HEK293T (cell line): ENCODE measurements at regions not wholly inside any gene's neighbourhood (a gene's known extent, or its start where the extent isn't known, plus 50 kb on each side); places are given as distances from the start of the nearest gene placed in this dataset.
A peak's percentile ranks its signal among the peaks of the same experiment; 100 is the strongest.

Source experiments
- CTCF ChIA-PET: fragments of 350-600 bp; formaldehyde crosslinking; extraction: SDS; loops from one replicate; lab custom pipeline; 2021; ENCODE audit warnings: antibody characterized with exemption, inconsistent platforms; lab: Yijun Ruan, JAX
- POLR2A ChIA-PET: fragments of 350-600 bp; formaldehyde crosslinking; extraction: SDS; loops from one replicate; lab custom pipeline; 2020; ENCODE audit warnings: antibody characterized with exemption, inconsistent platforms; lab: Yijun Ruan, JAX
- DNase-seq: peaks from one replicate; pipeline ENCODE4 v3.0.0; 2012; ENCODE audit warnings: mixed read lengths; ENCODE audit errors: extremely low spot score
- ARNT ChIP-seq: fragments of 450-650 bp; IDR thresholded peaks from 2 replicates; pipeline ENCODE4 v1.6.1; 2017; ENCODE audit warnings: mild to moderate bottlenecking
- BHLHE40 ChIP-seq: fragments of 450-650 bp; IDR thresholded peaks from 2 replicates; pipeline ENCODE4 v1.6.1; 2016; ENCODE audit warnings: mild to moderate bottlenecking, moderate library complexity, borderline replicate concordance
- CTBP1 ChIP-seq: fragments of 450-650 bp; IDR thresholded peaks from 2 replicates; pipeline ENCODE4 v1.6.1; 2016; ENCODE audit warnings: borderline replicate concordance
- ELF4 ChIP-seq: fragments of 450-650 bp; IDR thresholded peaks from 2 replicates; pipeline ENCODE4 v1.6.1; 2017; ENCODE audit warnings: antibody characterized with exemption
- FOXA1 ChIP-seq: fragments of 450-650 bp; IDR thresholded peaks from 2 replicates; pipeline ENCODE4 v1.6.1; 2016; ENCODE audit warnings: mild to moderate bottlenecking
- FOXK2 ChIP-seq: fragments of 450-650 bp; IDR thresholded peaks from 2 replicates; pipeline ENCODE4 v1.6.1; 2016; ENCODE audit warnings: mild to moderate bottlenecking
- FOXM1 ChIP-seq: fragments of 450-650 bp; IDR thresholded peaks from 2 replicates; pipeline ENCODE4 v1.6.1; 2017; ENCODE audit warnings: mild to moderate bottlenecking, borderline replicate concordance
- HDGF ChIP-seq: fragments of 450-650 bp; IDR thresholded peaks from 2 replicates; pipeline ENCODE4 v1.6.1; 2017; ENCODE audit warnings: antibody characterized with exemption, borderline replicate concordance
- L3MBTL2 ChIP-seq: fragments of 450-650 bp; conservative IDR thresholded peaks from 2 replicates; pipeline ENCODE4 v1.6.1; 2016; ENCODE audit warnings: mild to moderate bottlenecking
- LEF1 ChIP-seq: fragments of 450-650 bp; IDR thresholded peaks from 2 replicates; pipeline ENCODE4 v1.6.1; 2017; ENCODE audit warnings: mild to moderate bottlenecking, borderline replicate concordance
- NFRKB ChIP-seq: fragments of 450-650 bp; IDR thresholded peaks from 2 replicates; pipeline ENCODE4 v1.6.1; 2016; ENCODE audit warnings: mild to moderate bottlenecking, moderate library complexity
- PKNOX1 ChIP-seq: fragments of 450-650 bp; IDR thresholded peaks from 2 replicates; pipeline ENCODE4 v1.6.1; 2016
- SP1 ChIP-seq: fragments of 450-650 bp; IDR thresholded peaks from 2 replicates; pipeline ENCODE4 v1.6.1; 2017
- SUZ12 ChIP-seq: fragments of 450-650 bp; IDR thresholded peaks from 2 replicates; pipeline ENCODE4 v1.6.1; 2016; ENCODE audit warnings: mild to moderate bottlenecking
- TARDBP ChIP-seq: fragments of 450-650 bp; IDR thresholded peaks from 2 replicates; pipeline ENCODE4 v1.6.1; 2016
- ZNF384 ChIP-seq: fragments of 450-650 bp; IDR thresholded peaks from 2 replicates; pipeline ENCODE4 v1.6.1; 2016

GRCh38 chr10:131676046-131676799, 224.6 kb upstream of the PPP2R2D start:
- POLR2A ChIA-PET: no interaction called here
- CTCF ChIA-PET: no interaction called here

GRCh38 chr10:131676800-131677421, 223.9 kb upstream of the PPP2R2D start:
- ChIA-PET CTCF (no interaction called here), POLR2A (no interaction called here)
- DNase-seq: no peak
- TF ChIP-seq CTBP1: no peak
- TF ChIP-seq TARDBP: no peak
- TF ChIP-seq SUZ12: no peak
- TF ChIP-seq L3MBTL2: no peak
- TF ChIP-seq BHLHE40: no peak

More at GRCh38 chr10:131676046-131676799, 224.6 kb upstream of the PPP2R2D start:
- DNase-seq: no peak
- TF ChIP-seq ELF4 (peak; percentile 60; the same call in 1 of the 2 replicates), PKNOX1 (no peak)

GRCh38 chr10:131677671-131678070, 223.1 kb upstream of the PPP2R2D start:
- ChIA-PET POLR2A (no interaction called here), CTCF (no interaction called here)
- no peak for TF ChIP-seq NFRKB
- TF ChIP-seq CTBP1: no peak
- TF ChIP-seq HDGF: no peak
- TF ChIP-seq ELF4: no peak
- no peak for TF ChIP-seq L3MBTL2
- TF ChIP-seq FOXA1: no peak
- TF ChIP-seq TARDBP: no peak
- no peak for TF ChIP-seq SUZ12
- no peak for TF ChIP-seq BHLHE40
- TF ChIP-seq ZNF384: no peak
- no peak for TF ChIP-seq FOXK2
- no peak for TF ChIP-seq SP1
- no peak for TF ChIP-seq PKNOX1
- no peak for TF ChIP-seq LEF1
- no peak for DNase-seq

GRCh38 chr10:131678171-131678570, 222.6 kb upstream of the PPP2R2D start:
- TF ChIP-seq SP1 (no peak), TARDBP (no peak)
- POLR2A ChIA-PET: no interaction called here

GRCh38 chr10:131678613-131679012, 222.2 kb upstream of the PPP2R2D start:
- no peak for DNase-seq
- ChIA-PET CTCF (no interaction called here), POLR2A (no interaction called here)
- TF ChIP-seq NFRKB: no peak
- TF ChIP-seq ZNF384: no peak

More at GRCh38 chr10:131678171-131678570, 222.6 kb upstream of the PPP2R2D start:
- CTCF ChIA-PET: no interaction called here
- no peak for DNase-seq

GRCh38 chr10:131679926-131680325, 220.9 kb upstream of the PPP2R2D start:
- no peak for DNase-seq
- CTCF ChIA-PET: no interaction called here
- POLR2A ChIA-PET: no interaction called here
- TF ChIP-seq NFRKB (no peak), LEF1 (no peak), HDGF (no peak), ARNT (no peak), ELF4 (no peak), BHLHE40 (no peak), FOXA1 (no peak), PKNOX1 (no peak), FOXM1 (no peak), CTBP1 (no peak), TARDBP (no peak), SP1 (no peak), FOXK2 (no peak), ZNF384 (no peak)

- ChIA-PET POLR2A (no interaction called here), CTCF (no interaction called here)
- TF ChIP-seq HDGF: no peak
- TF ChIP-seq FOXM1: no peak
- TF ChIP-seq FOXK2: no peak
- no peak for TF ChIP-seq ARNT
- TF ChIP-seq BHLHE40: no peak
- TF ChIP-seq FOXA1: no peak
- TF ChIP-seq ZNF384: no peak
- TF ChIP-seq SP1: no peak
- TF ChIP-seq PKNOX1: no peak
- no peak for TF ChIP-seq NFRKB
- TF ChIP-seq L3MBTL2: no peak
- TF ChIP-seq LEF1: no peak
- TF ChIP-seq ELF4: no peak
- TF ChIP-seq SUZ12: no peak
- no peak for TF ChIP-seq CTBP1
- TF ChIP-seq TARDBP: no peak
- no peak for DNase-seq
Observed at GRCh38 chr10:131681122-131681521, 219.7 kb upstream of the PPP2R2D start.
